HG03342 (cell line): ENCODE measurements at regions not wholly inside any gene's neighbourhood (a gene's known extent, or its start where the extent isn't known, plus 50 kb on each side); places are given as distances from the start of the nearest gene placed in this dataset.
"Not testable (repeated sequence)": the region's sequence is repeated elsewhere in the genome, so short reads cannot be mapped to it uniquely, and the experiment has no call there.

Experiments
- ATAC-seq: cut with Tn5 transposase; IDR thresholded peaks from one replicate; pipeline ENCODE4 v1.9.1; 2021; ENCODE audit warnings: mild to moderate bottlenecking, moderate library complexity; ENCODE audit not compliant: unreplicated experiment

DNA sequence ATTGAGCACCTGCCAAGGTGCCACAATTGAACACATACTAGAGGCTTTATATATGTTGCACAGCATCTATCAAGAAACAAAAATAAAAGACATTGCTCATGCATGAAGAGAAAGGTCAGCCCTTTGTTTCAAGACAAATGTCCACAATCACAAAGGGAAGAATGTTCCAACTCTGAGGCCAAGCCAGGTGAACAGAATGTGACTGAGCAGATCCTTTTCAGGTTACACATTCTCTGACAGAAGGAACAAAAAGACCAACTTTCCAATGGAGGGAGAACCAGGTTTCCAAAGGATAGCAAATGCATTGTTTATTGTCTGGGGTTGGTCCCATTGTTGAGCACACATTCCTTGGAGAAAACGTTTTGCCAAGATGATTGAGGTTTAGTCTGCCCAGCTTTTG is 50.2 kb upstream of the FAM174B start:
- ATAC-seq = no peak

DNA sequence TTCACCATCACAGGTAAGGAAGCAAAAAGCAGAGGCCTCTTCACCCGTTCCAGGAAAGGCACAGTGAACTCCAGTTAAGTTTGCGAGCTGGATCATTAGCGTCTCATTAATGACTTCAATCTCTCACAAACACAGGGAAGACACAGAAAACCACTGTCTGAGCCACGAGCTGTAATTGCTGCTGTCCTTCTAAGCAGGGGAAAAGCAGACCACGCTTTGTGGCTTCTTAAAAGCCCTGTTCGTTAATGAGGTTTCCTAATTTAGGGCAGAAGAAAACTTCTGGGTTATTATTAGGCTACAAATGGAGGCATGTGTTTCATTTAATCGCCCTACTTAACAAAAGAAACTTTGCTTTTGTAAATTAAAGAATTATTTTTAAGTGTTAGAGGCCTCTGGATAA is 50.6 kb upstream of the FAM174B start:
- ATAC-seq = no peak

DNA sequence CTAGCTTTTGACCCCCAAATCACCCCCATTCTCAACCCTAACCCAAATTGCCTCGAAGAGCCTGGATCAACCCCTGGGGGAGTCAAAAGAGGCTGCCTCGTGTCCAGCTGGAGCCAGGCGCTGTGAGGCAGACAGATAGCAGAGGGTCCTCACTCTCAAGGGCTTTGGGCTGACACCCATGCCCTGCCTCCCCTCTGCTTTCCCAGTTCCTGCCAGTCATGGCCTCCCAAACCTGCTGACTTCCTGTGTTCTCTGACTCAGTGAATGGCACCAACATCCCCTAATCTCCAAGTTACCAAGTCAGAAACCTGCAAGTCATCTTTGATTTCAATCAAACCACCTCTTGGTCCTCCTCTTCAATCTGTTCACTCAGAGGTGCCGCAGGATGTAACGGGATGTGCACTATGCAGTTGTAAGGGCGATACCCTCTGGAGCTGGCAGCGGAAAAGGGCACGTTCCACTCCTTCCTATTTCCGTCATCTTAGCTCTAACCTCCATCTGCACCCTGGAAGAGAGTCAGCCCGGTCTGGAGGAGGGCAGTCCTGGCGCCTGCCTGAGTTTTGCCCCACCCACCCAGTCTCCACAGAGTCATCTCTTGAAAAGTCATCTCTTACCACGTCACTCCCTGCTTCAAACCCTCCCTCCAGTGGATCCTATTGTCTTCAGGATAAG is 52.4 kb upstream of the FAM174B start:
- no peak for ATAC-seq

DNA sequence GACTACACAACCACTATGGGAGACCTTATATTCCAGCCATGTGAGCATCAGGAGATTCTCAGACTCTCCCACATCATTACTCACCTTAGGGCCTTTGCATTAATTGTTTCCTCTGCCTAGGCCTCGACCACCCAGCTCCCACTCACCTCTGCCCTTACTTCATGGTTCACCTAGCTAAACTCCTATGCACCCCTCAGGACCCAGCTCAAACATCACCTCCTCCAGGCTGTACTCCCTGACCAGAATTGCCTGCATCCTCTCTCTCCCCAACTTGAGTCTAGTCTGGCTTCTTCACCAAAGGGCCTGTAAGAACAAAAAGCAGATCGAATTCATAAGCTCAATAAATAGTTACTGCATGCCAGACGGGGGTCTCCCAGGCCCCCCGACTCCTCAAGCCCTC is 53.1 kb upstream of the FAM174B start:
- no peak for ATAC-seq

- ATAC-seq = no peak
Observed at GRCh38 chr15:92709110-92709790, 53.7 kb upstream of the FAM174B start.

- no peak for ATAC-seq
Observed at GRCh38 chr15:92711457-92711831, 55.9 kb upstream of the FAM174B start.

DNA sequence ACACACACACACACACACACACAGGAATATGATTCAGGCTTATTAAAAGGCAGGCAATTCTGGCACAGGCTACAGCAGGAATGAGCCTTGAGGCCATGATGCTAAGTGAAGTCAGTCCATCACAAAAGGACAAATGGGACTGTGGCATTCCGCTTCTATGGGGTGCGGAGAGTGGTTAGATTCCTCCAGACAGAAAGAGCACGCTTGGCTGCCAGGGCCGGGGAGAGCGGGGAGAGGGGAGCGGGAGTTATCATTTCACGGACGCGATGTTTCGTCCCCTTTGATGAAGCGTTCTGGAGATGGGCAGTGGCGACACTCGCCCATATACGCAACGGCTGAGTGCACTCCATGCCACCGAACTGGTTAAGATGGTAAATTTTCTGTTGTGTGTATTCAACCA is 58.5 kb upstream of the FAM174B start:
- ATAC-seq = peak; percentile 21

DNA sequence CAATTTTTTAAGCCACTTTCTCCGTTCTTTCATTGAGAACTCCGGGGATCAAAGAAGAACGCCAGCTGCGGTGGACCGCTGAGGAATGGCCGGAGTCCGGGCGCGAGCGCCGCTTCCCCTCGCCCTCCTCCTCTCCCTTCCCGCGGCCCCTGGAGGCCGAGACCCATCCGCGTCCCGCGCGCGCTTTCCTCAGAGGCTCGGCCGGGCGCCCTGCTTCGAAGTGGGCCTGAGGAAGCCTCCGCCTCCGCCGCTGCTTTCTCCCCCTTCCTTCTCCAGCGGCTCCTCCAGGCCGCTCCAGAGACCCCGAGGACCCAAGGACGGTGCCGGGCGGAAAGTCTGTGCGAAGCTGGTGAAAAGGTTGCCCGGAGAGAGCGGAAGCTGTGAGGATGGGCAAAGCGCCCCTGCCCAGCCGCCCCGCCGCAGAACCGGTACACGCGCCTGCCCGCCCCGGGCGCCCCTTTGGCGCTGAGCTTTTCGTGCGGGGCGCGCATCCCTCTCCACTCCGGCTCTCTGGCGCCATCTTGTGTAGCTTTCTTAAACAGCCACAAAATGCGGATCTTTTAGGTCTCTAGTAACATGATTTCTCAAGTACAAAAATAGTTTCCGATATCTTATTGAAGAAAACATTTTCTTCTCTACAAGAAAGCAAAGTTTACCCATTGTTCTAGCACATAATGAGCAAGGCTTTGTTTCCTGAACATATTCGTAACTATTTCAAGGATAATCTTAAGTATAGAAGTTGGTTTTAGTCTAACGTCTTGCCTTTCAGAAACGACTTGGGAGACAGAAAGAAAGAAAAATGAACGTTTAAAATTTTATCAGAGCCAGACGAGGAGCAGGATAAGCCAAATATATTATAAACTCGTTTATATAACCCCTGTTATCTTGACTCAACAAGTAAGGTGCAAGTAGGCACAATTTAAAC is 59.2 kb upstream of the FAM174B start:
- peak; percentile 83 for ATAC-seq

DNA sequence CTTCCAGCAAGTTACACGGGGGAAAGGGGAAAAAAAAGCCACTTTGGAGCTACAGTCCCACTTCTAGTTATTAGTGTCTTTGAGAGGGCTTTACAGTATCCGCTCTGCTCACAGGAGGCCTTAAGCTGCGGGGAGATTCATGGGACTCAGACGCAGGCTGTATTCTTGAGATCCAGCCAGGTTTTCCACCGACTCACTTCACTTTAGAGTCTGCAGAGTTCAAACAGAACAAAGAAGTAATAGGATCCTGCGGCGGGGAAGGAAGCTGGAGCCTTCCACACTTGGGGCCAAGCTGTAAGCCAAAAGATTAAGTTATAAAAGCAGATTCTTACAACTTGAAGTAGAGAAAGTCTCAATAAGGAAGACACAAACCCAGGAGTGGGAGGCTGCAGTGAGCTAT is 60.2 kb upstream of the FAM174B start:
- no peak for ATAC-seq

- ATAC-seq = no peak
Observed at GRCh38 chr15:92719021-92719420, 63.4 kb upstream of the FAM174B start.

GRCh38 chr15:92724144-92724543 is 68.6 kb upstream of the FAM174B start:
- ATAC-seq = no peak

GRCh38 chr15:92725171-92725570 is 69.6 kb upstream of the FAM174B start:
- no peak for ATAC-seq

- ATAC-seq = no peak
Observed at GRCh38 chr15:92728266-92728665, 72.7 kb upstream of the FAM174B start.

DNA sequence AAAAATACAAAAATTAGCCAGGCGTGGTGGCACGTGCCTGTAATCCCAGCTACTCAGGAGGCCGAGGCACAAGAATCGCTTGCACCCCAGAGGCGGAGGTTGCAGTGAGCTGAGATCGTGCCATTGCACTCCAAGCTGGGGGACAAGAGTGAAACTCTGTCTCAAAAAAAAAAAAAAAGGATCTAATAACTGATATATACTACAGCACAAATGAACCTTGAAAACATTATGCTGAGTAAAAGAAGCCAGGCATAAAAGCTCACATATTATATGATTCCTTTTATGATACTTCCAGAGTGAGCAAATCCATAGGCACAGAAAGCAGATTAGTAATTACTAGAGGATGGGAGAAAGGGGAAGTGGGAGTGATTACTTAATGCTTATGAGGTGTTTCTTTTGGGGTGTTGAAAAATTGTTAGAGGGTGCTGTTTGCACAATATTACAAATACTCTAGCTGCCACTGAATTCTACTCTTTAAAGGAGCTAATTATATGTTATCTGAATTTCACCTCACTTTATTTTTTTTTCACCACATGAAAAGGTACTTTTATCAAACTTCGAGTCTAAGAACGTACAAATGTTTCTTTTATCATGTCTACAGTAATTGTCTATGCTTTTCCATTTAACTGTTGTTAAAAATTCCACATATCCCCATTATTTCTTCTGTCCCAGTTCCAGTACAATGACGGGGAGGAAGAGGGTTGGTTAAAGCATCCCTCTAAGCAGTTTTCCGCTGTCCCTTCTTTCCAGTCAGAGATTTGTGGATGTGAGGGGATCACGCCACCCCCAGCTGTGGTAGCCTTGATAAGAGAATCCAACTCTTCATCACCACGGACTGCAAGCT is 77.7 kb upstream of the FAM174B start:
- ATAC-seq = no peak

DNA sequence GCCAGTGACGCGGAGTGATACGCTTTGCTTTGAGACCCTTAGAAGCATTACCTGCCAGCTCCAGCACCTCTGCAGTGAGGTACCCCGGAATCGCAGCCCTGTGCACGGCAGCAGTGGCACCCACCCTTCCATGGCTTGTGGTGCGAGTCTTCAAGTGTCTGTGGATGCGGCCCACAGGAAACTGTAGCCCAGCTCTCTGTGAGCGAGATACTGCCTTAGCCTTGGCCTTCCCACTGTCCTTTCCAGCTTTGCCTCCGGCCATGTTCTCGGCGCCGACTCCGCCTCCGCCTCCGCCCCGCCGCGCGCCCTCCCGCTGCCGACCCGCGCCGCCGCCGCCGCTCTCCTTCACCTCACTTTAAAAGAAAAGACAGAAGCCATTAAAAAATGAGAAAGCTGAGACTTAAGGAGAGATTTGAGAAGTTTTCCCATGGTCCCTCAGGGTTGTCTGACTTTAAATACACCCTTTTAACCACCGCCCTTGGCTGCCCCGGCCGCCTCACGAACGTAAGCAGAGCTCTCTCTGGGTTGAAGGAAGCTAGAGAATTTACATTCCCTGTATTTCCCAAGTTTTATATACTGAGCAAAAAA is 78.5 kb upstream of the FAM174B start:
- no peak for ATAC-seq

GRCh38 chr15:92739246-92739645 is 83.7 kb upstream of the FAM174B start:
- ATAC-seq = not testable (repeated sequence)

DNA sequence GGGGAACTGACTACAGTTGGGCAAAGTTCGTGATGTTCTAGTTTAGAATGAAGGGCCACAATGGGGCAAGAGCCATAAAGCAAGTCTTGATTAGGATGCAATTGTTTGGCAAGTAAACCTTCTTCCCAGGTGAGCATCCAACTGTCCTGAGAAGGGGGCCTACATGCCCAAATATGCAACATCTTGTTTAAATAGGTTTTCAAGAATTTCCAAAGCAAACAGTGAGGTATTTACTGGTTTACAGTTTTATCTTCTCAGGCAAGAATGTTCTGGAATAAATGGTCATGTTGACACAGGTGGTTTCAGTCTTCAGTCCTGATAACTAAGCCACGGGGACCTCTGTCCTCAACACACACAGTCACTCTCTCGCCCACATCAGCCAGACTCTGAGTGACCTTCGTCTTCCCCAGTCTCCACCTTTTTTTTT is 90.3 kb upstream of the FAM174B start:
- no peak for ATAC-seq

DNA sequence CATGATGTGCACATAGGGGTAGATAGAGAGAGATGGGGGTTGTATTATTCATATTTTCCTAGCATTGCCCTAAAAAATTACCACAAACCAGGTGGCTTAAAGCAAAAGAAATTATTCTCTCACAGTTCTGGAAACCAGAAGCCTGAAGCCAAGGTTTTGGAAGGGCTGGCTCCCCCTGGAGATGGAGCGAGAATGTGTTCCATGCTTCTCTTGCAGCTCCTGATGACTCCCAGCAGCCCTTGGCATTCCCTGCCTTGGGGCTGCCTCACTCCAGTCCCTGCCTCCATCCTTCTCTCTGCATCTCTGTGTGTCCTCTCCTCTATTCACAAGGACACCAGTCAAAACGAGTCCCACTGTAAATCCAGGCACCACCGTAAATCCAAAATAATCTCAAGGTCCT is 91.5 kb upstream of the FAM174B start:
- ATAC-seq = no peak

- ATAC-seq = no peak
Observed at GRCh38 chr15:92749216-92749615, 93.6 kb upstream of the FAM174B start.

GRCh38 chr15:92749946-92750345 is 94.4 kb upstream of the FAM174B start:
- no peak for ATAC-seq
